A549 (cell line): ENCODE measurements at regions not wholly inside any gene's neighbourhood (a gene's known extent, or its start where the extent isn't known, plus 50 kb on each side); places are given as distances from the start of the nearest gene placed in this dataset.

Experiments used
- ATAC-seq, 2 experiments: fragments of 200-7000 bp in 1 of 2; fragments of >200 bp in 1 of 2; cut with Nextera tagmentation in 1 of 2; cut with Tn5 transposase in 1 of 2; 3 replicates each; pipeline versions ENCODE4 v1.8.0 to v1.9.1; 2018 to 2020; ENCODE audit warnings: mild to moderate bottlenecking in 1 of 2, moderate library complexity in 1 of 2
- CTCF ChIA-PET: fragments of 300-600 bp; sonication (Branson Sonifier 250); formaldehyde crosslinking; extraction: SDS; loops from one replicate; lab custom pipeline; 2021; ENCODE audit warnings: antibody characterized with exemption, inconsistent platforms; lab: Yijun Ruan, JAX
- POLR2A ChIA-PET: fragments of 350-600 bp; formaldehyde crosslinking; extraction: SDS; loops from one replicate; lab custom pipeline; 2021; ENCODE audit warnings: antibody characterized with exemption, inconsistent platforms; lab: Yijun Ruan, JAX
- DNase-seq, 2 experiments: peaks; one replicate each; pipeline versions ENCODE4 v3.0.0 to v3.0.0-alpha.2; 2011 to 2016; ENCODE audit warnings: low read depth in 1 of 2, low spot score in 1 of 2
- FAIRE-seq: peaks from 2 replicates; lab custom pipeline; 2011; peaks lifted over from hg19 to GRCh38; lab: Jason Lieb, UNC
- H3K27ac ChIP-seq, 2 experiments: fragments of >200 bp; sonication (Bioruptor Twin); formaldehyde crosslinking; 3 replicates each; pipeline ENCODE4 v1.5.1; 2016 to 2017
- H3K4me1 ChIP-seq: fragments of >200 bp; sonication (Bioruptor Twin); formaldehyde crosslinking; 3 replicates; pipeline ENCODE4 v1.6.1; 2016
- H3K4me2 ChIP-seq: fragments of >200 bp; sonication (Bioruptor Twin); formaldehyde crosslinking; 3 replicates; pipeline ENCODE4 v1.6.1; 2016
- H3K4me3 ChIP-seq: fragments of >200 bp; sonication (Bioruptor Twin); formaldehyde crosslinking; 3 replicates; pipeline ENCODE4 v1.5.1; 2016
- H3K9me3 ChIP-seq: fragments of >200 bp; sonication (Bioruptor Twin); formaldehyde crosslinking; 3 replicates; pipeline ENCODE4 v1.6.1; 2016
- BHLHE40 ChIP-seq: IDR thresholded peaks from 2 replicates; pipeline ENCODE4 v1.6.1; 2012; ENCODE audit warnings: low read depth, low read length, inconsistent platforms
- CBX8 ChIP-seq: fragments of 200-600 bp; sonication (generic); IDR thresholded peaks from 2 replicates; pipeline ENCODE4 v1.6.1; 2016
- CHD2 ChIP-seq: fragments of 150-350 bp; IDR thresholded peaks from 2 replicates; pipeline ENCODE4 v1.6.1; 2014; ENCODE audit warnings: low read length; ENCODE audit not compliant: partially characterized antibody
- FOSB ChIP-seq: fragments of 250-450 bp; sonication (Bioruptor Pico); IDR thresholded peaks from 2 replicates; pipeline ENCODE4 v1.5.0; 2020; ENCODE audit warnings: mild to moderate bottlenecking, moderate library complexity
- FOSL2 ChIP-seq, 2 experiments: fragments of 450-650 bp in 1 of 2; fragments of >200 bp in 1 of 2; sonication (Bioruptor Twin) in 1 of 2; formaldehyde crosslinking; IDR thresholded peaks; 2 replicates each; pipeline versions ENCODE4 v1.5.0 to v1.6.1; 2016 to 2020; ENCODE audit warnings: mild to moderate bottlenecking in 1 of 2, moderate library complexity in 1 of 2
- HMGXB4 ChIP-seq: fragments of 250-450 bp; sonication (Bioruptor Pico); IDR thresholded peaks from 2 replicates; pipeline ENCODE4 v1.5.0; 2021; ENCODE audit warnings: mild to moderate bottlenecking, moderate library complexity, borderline replicate concordance
- HOXB5 ChIP-seq: fragments of 250-450 bp; sonication (Bioruptor Pico); IDR thresholded peaks from 2 replicates; pipeline ENCODE4 v1.5.0; 2020; ENCODE audit warnings: mild to moderate bottlenecking, moderate library complexity
- KDM1A ChIP-seq: fragments of 200-600 bp; sonication (generic); IDR thresholded peaks from 2 replicates; pipeline ENCODE4 v1.6.1; 2016; ENCODE audit warnings: low read depth, mild to moderate bottlenecking
- MAX ChIP-seq: IDR thresholded peaks from 2 replicates; pipeline ENCODE4 v1.6.1; 2012
- MAZ ChIP-seq: fragments of 150-350 bp; IDR thresholded peaks from 2 replicates; pipeline ENCODE4 v1.6.1; 2014; ENCODE audit warnings: antibody characterized with exemption, low read depth, low read length, borderline replicate concordance
- NR3C1 ChIP-seq: fragments of >200 bp; sonication (Bioruptor Twin); formaldehyde crosslinking; IDR thresholded peaks from 3 replicates; pipeline ENCODE4 v1.6.1; 2017
- PHF8 ChIP-seq: fragments of 200-600 bp; sonication (generic); IDR thresholded peaks from 2 replicates; pipeline ENCODE4 v1.6.1; 2016; ENCODE audit warnings: low read depth, mild to moderate bottlenecking, antibody characterized with exemption, moderate library complexity, borderline replicate concordance
- POLR2A ChIP-seq: IDR thresholded peaks from 2 replicates; pipeline ENCODE4 v1.6.1; 2012; ENCODE audit warnings: mild to moderate bottlenecking, low read length
- RCOR1 ChIP-seq: fragments of 150-350 bp; IDR thresholded peaks from 2 replicates; pipeline ENCODE4 v1.6.1; 2014; ENCODE audit warnings: antibody characterized with exemption, low read length, low read depth
- REST ChIP-seq: fragments of 200-600 bp; sonication (generic); IDR thresholded peaks from 2 replicates; pipeline ENCODE4 v1.6.1; 2016; ENCODE audit warnings: antibody characterized with exemption, mild to moderate bottlenecking, moderate library complexity
- RNF2 ChIP-seq: fragments of 200-600 bp; sonication (generic); IDR thresholded peaks from 2 replicates; pipeline ENCODE4 v1.6.1; 2016; ENCODE audit warnings: low read depth, mild to moderate bottlenecking, antibody characterized with exemption, moderate library complexity, borderline replicate concordance
- SMC3 ChIP-seq: fragments of >200 bp; sonication (Bioruptor Twin); formaldehyde crosslinking; IDR thresholded peaks from 3 replicates; pipeline ENCODE4 v1.6.1; 2018; ENCODE audit warnings: inconsistent platforms
- SREBF2 ChIP-seq: fragments of 450-650 bp; IDR thresholded peaks from 2 replicates; pipeline ENCODE4 v1.6.1; 2014; ENCODE audit warnings: mild to moderate bottlenecking, moderate library complexity
- TP53 ChIP-seq: fragments of 250-450 bp; sonication (Bioruptor Pico); IDR thresholded peaks from 2 replicates; pipeline ENCODE4 v1.5.0; 2021; ENCODE audit warnings: mild to moderate bottlenecking, moderate library complexity
- WGBS: methylation state at CpG from one replicate; pipeline ENCODE4 v1.1.6; 2017; ENCODE audit errors: missing lambda C conversion rate; 5-methylcytosine and 5-hydroxymethylcytosine counted together
- TF ChIP-seq, protein P1 (sequence below): fragments of 250-450 bp; sonication (Bioruptor Pico); IDR thresholded peaks from 2 replicates; pipeline ENCODE4 v1.5.0; 2020; ENCODE audit warnings: low read depth, mild to moderate bottlenecking, moderate library complexity
- TF ChIP-seq, protein P2 (sequence below): fragments of >200 bp; sonication (Bioruptor Twin); formaldehyde crosslinking; IDR thresholded peaks from 2 replicates; pipeline ENCODE4 v1.6.1; 2016

- Histone ChIP-seq H3K4me1 (no peaks in the 10 kb centered on the region), H3K4me3 (no peak overlapping the region), H3K9me3 (no peaks in the 10 kb centered on the region), H3K27ac (no peak overlapping the region), H3K4me2 (no peak overlapping the region)
- ATAC-seq (no peak), FAIRE-seq (no peak), DNase-seq (no peak)
- 41% methylated on average over 6 of the region's 6 CpGs for WGBS
- POLR2A ChIA-PET, result no interaction called here
- CTCF ChIA-PET, result interaction anchor here (1.0 to 2.8 kb wide), 6 partner anchors 10 to 889 kb away, joined by 3 to 13 read pairs (median 4); no protein-coding TSS in a partner anchor
- TF ChIP-seq SREBF2, result no peak
Observed at GRCh38 chr9:107174441-107174840, 108.6 kb upstream of the RAD23B start.

DNA sequence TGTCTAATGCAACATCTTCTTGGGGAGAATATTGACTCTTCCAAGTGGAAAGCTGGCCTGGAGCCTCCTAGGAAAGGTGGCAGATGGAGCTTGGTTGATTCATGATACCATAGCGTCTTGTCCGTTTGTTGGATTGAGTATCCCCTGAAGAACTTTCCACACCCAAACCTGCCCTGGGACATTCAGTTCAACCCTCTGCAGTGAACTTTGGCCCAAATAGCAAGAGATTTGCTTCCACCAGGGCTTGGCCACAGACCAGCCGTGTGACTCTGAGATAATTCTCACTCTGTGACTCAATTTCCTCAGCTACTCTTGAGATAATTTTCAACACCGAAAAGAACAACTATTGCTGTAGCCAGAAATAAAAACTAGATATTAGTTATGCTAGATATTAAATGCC lies 108.0 kb upstream of the RAD23B start:
- H3K4me1 ChIP-seq, result no peaks in the 10 kb centered on the region
- ChIA-PET CTCF (interaction anchor here (1.3 to 1.8 kb wide), 4 partner anchors 11 to 15 kb away, joined by 3 to 6 read pairs (median 4); no protein-coding TSS in a partner anchor), POLR2A (no interaction called here)
- H3K9me3 ChIP-seq, result no peaks in the 10 kb centered on the region
- ATAC-seq (no peak), DNase-seq (no peak), FAIRE-seq (no peak)
- no peak for TF ChIP-seq PHF8
- no peak for TF ChIP-seq TP53
- TF ChIP-seq, protein P1, sequence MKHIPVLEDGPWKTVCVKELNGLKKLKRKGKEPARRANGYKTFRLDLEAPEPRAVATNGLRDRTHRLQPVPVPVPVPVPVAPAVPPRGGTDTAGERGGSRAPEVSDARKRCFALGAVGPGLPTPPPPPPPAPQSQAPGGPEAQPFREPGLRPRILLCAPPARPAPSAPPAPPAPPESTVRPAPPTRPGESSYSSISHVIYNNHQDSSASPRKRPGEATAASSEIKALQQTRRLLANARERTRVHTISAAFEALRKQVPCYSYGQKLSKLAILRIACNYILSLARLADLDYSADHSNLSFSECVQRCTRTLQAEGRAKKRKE (CRISPR knock-in tag), result no peak
- TF ChIP-seq FOSL2 (IDR thresholded peaks at IDR 0.05), result no peak
- TF ChIP-seq FOSL2 (CRISPR knock-in tag; IDR thresholded peaks at IDR 0.05), result no peak
- no peak for TF ChIP-seq NR3C1
- H3K27ac ChIP-seq, result no peak overlapping the region
- no peak overlapping the region for H3K4me3 ChIP-seq
- WGBS, result 60% methylated on average over 4 of the region's 4 CpGs
- H3K4me2 ChIP-seq, result no peak overlapping the region

DNA sequence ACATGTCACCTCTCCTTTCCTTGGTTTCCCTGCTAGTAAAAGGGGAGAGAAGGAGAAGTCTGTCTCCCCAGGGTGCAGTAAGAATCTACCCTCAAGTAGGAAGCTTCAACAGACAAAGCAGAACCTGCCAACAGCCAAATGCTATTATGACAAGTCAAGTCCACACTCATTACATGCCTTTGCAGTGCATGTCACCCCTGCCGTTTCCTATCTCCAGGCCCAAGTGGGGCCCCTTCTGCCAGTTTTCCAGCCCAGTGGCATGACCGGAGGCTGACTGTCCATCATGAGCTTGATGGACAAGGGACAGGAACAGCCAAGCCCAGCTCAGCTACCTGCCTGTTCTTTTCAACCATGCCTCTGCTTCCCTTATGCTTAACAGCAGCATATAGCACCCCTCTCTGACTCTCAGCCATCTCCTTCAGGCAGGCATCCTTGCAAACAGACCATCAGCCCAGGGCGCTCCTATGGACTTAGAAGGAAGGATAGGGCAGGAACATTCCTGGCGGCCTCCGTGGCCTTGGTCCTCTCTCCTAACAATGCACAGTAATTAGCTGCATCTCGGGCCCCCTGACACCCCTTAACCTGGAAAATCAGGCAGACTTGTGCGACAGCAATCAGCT lies 107.2 kb upstream of the RAD23B start:
- POLR2A ChIA-PET, result no interaction called here
- H3K9me3 ChIP-seq, result no peaks in the 10 kb centered on the region
- ATAC-seq, result no peak
- no peak for DNase-seq
- no peaks in the 10 kb centered on the region for H3K4me1 ChIP-seq
- FAIRE-seq, result no peak
- TF ChIP-seq HMGXB4 (CRISPR knock-in tag), result no peak
- TF ChIP-seq CHD2, result no peak
- TF ChIP-seq, protein P2, sequence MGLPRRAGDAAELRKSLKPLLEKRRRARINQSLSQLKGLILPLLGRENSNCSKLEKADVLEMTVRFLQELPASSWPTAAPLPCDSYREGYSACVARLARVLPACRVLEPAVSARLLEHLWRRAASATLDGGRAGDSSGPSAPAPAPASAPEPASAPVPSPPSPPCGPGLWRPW, result no peak
- TF ChIP-seq POLR2A, result no peak
- TF ChIP-seq HOXB5, result no peak
- TF ChIP-seq CBX8, result no peak
- no peak for TF ChIP-seq FOSB (CRISPR knock-in tag)
- no peak for TF ChIP-seq KDM1A
- no peak for TF ChIP-seq MAX
- no peak for TF ChIP-seq RCOR1
- no peak for TF ChIP-seq MAZ
- no peak for TF ChIP-seq SMC3
- TF ChIP-seq REST, result no peak
- no peak for TF ChIP-seq BHLHE40
- TF ChIP-seq RNF2, result no peak
- TF ChIP-seq, all 56 proteins: peak for 0
- no peak overlapping the region for H3K4me3 ChIP-seq
- 75% methylated on average over 7 of the region's 7 CpGs for WGBS
- CTCF ChIA-PET, result interaction anchor here (0.7 to 1.7 kb wide), 6 partner anchors 12 to 221 kb away, joined by 3 to 8 read pairs (median 3); no protein-coding TSS in a partner anchor
- no peak overlapping the region for H3K4me2 ChIP-seq
- H3K27ac ChIP-seq, result no peak overlapping the region
